ENCODE measurements at regions not wholly inside any gene's neighbourhood (a gene's known extent, or its start where the extent isn't known, plus 50 kb on each side); places are given as distances from the start of the nearest gene placed in this dataset.
"Not testable (repeated sequence)": the region's sequence is repeated elsewhere in the genome, so short reads cannot be mapped to it uniquely, and the experiment has no call there.

- not testable (repeated sequence) for TF ChIP-seq CTCF (IDR thresholded peaks at IDR 0.05; ENCODE audit: borderline replicate concordance, extremely low read depth, low read length, poor library complexity, severe bottlenecking); EZH2 (IDR thresholded peaks at IDR 0.05; ENCODE audit: borderline replicate concordance, low read depth, low read length, severe bottlenecking)
Observed at GRCh38 chr7:149674728-149675385, 98.5 kb downstream of the ZNF467 start.

All from DND-41 (cell line).